ENCODE measurements at regions not wholly inside any gene's neighbourhood (a gene's known extent, or its start where the extent isn't known, plus 50 kb on each side); places are given as distances from the start of the nearest gene placed in this dataset.

- H3K36me3 ChIP-seq: no peaks in the 10 kb centered on the region
- no peak overlapping the region for H3K4me3 ChIP-seq
- DNase-seq: no peak
- no peak overlapping the region for H3K27ac ChIP-seq (replicated peaks)
- H3K27me3 ChIP-seq (ENCODE audit: low read depth): no peaks in the 10 kb centered on the region
- TF ChIP-seq, protein P1, sequence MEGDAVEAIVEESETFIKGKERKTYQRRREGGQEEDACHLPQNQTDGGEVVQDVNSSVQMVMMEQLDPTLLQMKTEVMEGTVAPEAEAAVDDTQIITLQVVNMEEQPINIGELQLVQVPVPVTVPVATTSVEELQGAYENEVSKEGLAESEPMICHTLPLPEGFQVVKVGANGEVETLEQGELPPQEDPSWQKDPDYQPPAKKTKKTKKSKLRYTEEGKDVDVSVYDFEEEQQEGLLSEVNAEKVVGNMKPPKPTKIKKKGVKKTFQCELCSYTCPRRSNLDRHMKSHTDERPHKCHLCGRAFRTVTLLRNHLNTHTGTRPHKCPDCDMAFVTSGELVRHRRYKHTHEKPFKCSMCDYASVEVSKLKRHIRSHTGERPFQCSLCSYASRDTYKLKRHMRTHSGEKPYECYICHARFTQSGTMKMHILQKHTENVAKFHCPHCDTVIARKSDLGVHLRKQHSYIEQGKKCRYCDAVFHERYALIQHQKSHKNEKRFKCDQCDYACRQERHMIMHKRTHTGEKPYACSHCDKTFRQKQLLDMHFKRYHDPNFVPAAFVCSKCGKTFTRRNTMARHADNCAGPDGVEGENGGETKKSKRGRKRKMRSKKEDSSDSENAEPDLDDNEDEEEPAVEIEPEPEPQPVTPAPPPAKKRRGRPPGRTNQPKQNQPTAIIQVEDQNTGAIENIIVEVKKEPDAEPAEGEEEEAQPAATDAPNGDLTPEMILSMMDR (IDR thresholded peaks at IDR 0.05; ENCODE audit: borderline replicate concordance): no peak
- peaks cover 5% of the 10 kb centered on the region for H3K9me3 ChIP-seq (replicated peaks)
- H3K4me1 ChIP-seq: no peaks in the 10 kb centered on the region
- intact Hi-C loops (cut with micrococcal nuclease): no loop called here
These were observed 142.7 kb upstream of the DPPA4 start for GRCh38 chr3:109480014-109480413.

DNA sequence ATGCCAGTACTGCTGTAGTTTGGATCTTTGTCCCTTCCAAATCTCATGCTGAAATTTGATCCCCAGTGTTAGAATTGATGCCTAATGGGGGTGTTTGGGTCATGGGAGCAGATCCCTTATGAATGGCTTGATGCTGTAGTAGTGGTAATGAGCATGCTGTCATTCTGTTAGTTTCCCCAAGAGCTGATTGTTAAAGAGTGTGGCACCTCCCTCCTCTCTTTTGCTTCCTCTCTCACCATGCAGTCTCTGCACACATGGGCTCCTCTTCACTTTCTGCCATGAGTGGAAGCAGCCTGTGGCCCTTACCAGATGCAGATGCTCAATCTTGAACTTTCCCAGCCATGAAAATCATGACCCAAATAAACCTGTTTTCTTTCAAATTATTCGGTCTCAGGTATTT lies 141.3 kb upstream of the DPPA4 start:
- DNase-seq: no peak
- H3K36me3 ChIP-seq: no peaks in the 10 kb centered on the region
- intact Hi-C loops (cut with micrococcal nuclease): no loop called here
- no peak overlapping the region for H3K4me3 ChIP-seq
- peaks cover 18% of the 10 kb centered on the region for H3K9me3 ChIP-seq (replicated peaks)
- H3K27me3 ChIP-seq (ENCODE audit: low read depth): no peaks in the 10 kb centered on the region
- no peaks in the 10 kb centered on the region for H3K4me1 ChIP-seq
- H3K27ac ChIP-seq (replicated peaks): no peak overlapping the region
- TF ChIP-seq, protein P1 (IDR thresholded peaks at IDR 0.05; ENCODE audit: borderline replicate concordance): no peak

DNA sequence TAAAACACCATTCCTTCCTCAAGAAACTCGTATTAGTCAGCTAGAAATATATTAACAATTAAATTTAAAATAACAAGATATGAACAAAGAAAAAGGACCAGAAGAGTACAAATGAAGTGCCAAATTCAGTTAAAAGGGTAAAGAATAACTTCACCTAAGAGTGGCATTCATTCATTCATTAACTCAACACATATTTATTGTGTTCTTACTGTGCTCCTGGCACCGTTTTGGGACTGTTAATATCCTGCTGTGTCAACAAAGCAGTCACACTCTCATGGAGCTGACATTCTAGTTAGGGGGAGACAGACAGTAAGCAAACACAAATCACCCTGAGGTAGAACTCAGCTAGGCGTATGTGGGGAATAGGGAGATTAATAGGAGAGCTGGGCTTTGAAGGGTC lies 123.6 kb upstream of the DPPA4 start:
- Histone ChIP-seq H3K4me3 (no peak overlapping the region), H3K4me1 (no peaks in the 10 kb centered on the region), H3K27ac (replicated peaks) (no peak overlapping the region), H3K36me3 (no peaks in the 10 kb centered on the region), H3K27me3 (ENCODE audit: low read depth) (no peaks in the 10 kb centered on the region), H3K9me3 (replicated peaks) (peaks cover 18% of the 10 kb centered on the region)
- DNase-seq: no peak
- intact Hi-C loops (cut with micrococcal nuclease): no loop called here
- TF ChIP-seq, protein P1 (IDR thresholded peaks at IDR 0.05; ENCODE audit: borderline replicate concordance): no peak

DNA sequence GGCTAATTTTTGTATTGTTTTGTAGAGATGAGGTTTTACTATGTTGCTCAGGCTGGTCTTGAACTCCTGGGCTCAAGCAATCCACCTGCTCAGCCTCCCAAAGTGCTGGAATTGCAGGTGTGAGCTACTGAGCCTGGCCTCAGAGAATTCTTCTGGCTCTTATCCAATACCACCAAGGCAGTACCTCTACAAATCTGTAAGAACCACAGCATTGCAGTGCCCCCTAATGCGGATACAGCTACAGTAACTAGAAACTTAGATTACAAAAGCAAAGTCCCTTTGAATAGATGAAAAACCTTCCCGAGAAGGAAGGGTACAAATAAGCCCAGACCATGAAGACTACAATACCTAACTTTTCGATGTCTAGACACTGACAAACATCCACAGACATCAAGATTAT lies 107.9 kb upstream of the DPPA4 start:
- peaks cover 60% of the 10 kb centered on the region for H3K9me3 ChIP-seq (replicated peaks)
- TF ChIP-seq, protein P1 (IDR thresholded peaks at IDR 0.05; ENCODE audit: borderline replicate concordance): no peak
- no peak for DNase-seq

DNA sequence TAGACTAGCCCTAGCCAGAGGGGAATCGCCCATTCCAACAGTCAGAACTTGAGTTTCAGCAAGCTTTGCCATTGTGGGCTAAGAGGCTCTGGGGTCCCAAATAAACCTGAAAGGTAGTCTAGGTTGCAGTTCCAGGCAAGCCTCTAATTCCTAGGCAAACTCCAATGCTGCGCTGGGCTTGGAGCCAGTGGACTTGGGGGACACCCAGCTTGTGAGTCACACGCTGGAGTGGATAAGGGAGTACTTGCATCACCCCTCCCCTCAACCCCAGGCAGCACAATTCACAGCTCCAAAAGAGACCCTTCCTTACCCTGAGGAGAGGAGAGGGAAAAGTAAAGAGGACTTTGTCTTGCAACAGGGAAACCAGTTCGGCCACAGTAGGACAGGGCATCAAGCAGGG lies 105.2 kb upstream of the DPPA4 start:
- intact Hi-C loops (cut with micrococcal nuclease): no loop called here
- DNase-seq: no peak
- Histone ChIP-seq H3K27ac (replicated peaks) (no peak overlapping the region), H3K4me1 (no peaks in the 10 kb centered on the region), H3K9me3 (replicated peaks) (peaks cover 33% of the 10 kb centered on the region), H3K4me3 (no peak overlapping the region), H3K27me3 (ENCODE audit: low read depth) (no peaks in the 10 kb centered on the region), H3K36me3 (no peaks in the 10 kb centered on the region)
- TF ChIP-seq, protein P1 (IDR thresholded peaks at IDR 0.05; ENCODE audit: borderline replicate concordance): no peak

More for the DNA sequence above, 107.9 kb upstream of the DPPA4 start:
- H3K4me1 ChIP-seq: no peaks in the 10 kb centered on the region
- H3K27me3 ChIP-seq (ENCODE audit: low read depth): no peaks in the 10 kb centered on the region
- intact Hi-C loops (cut with micrococcal nuclease): no loop called here
- H3K36me3 ChIP-seq: no peaks in the 10 kb centered on the region
- H3K27ac ChIP-seq (replicated peaks): no peak overlapping the region
- H3K4me3 ChIP-seq: no peak overlapping the region

DNA sequence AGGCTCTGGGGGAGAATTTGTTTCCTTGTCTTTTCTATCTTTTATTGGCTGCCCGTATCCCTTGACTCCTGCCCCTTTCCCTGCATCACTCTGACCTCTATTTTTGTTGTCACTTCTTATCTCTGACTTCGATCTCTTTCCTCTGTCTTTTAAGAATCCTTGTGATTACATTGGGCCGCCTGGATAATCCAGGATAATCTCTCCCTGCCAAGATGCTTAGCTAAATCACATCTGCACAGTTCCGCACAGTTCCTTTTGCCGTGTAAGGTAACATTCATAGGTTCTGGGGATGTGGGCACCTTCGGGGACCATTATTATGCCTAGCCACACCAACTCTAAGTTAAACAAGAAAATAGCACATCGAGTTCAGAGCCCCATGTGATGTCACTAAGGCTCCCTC lies 103.0 kb upstream of the DPPA4 start:
- peaks cover 11% of the 10 kb centered on the region for H3K9me3 ChIP-seq (replicated peaks)
- H3K4me3 ChIP-seq: no peak overlapping the region
- intact Hi-C loops (cut with micrococcal nuclease): no loop called here
- H3K4me1 ChIP-seq: no peaks in the 10 kb centered on the region
- no peaks in the 10 kb centered on the region for H3K27me3 ChIP-seq (ENCODE audit: low read depth)
- TF ChIP-seq, protein P1 (IDR thresholded peaks at IDR 0.05; ENCODE audit: borderline replicate concordance): no peak
- no peak overlapping the region for H3K27ac ChIP-seq (replicated peaks)
- no peak for DNase-seq
- no peaks in the 10 kb centered on the region for H3K36me3 ChIP-seq
